Stimulated activated CD8-positive, alpha-beta memory T cell treated with anti-CD3 and anti-CD28 coated beads, Interleukin-2, amount 100 ng/mL, for 1 hour (primary cell): ENCODE measurements at regions not wholly inside any gene's neighbourhood (a gene's known extent, or its start where the extent isn't known, plus 50 kb on each side); places are given as distances from the start of the nearest gene placed in this dataset.

Experiments used
- DNase-seq, 2 donors: peaks; one replicate each; pipeline ENCODE4 v3.0.0-alpha.2; 2020; ENCODE audit warnings: low read depth in 2 of 2

GRCh38 chr10:4775808-4776207 lies 50.2 kb upstream of the AKR1E2 start:
- no peak for DNase-seq

GRCh38 chr10:4772202-4772570 lies 53.8 kb upstream of the AKR1E2 start:
- no peak for DNase-seq

DNA sequence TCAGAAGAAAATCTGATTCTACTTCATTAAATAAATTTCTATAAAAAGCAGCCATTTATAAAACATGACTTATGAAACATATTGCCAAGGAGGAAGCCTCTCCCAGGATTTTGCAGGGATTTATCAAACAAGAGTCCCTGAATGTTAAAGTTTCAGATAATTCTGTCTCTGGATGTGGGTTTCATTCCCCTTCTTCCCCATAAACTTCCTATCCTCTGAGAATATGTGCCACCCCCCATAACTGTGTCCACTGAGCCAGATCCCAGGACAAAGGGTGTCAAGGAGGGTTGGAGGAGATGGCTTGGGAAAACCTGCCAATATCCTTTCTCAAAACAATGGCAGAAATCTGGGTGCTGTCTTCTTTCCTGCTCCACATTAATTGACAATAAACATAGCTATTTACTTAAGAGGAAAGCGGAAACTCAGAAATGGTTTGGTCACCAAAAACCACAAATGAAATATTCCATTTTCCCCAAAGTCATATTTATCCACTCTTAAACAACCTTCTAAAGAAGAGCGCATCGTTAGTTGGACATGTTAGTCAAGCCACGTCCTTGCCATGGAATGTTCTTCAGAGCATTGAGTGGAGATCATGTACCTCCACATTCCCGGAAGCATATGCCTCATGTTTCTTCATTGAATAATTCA lies 54.3 kb upstream of the AKR1E2 start:
- DNase-seq = no peak

DNA sequence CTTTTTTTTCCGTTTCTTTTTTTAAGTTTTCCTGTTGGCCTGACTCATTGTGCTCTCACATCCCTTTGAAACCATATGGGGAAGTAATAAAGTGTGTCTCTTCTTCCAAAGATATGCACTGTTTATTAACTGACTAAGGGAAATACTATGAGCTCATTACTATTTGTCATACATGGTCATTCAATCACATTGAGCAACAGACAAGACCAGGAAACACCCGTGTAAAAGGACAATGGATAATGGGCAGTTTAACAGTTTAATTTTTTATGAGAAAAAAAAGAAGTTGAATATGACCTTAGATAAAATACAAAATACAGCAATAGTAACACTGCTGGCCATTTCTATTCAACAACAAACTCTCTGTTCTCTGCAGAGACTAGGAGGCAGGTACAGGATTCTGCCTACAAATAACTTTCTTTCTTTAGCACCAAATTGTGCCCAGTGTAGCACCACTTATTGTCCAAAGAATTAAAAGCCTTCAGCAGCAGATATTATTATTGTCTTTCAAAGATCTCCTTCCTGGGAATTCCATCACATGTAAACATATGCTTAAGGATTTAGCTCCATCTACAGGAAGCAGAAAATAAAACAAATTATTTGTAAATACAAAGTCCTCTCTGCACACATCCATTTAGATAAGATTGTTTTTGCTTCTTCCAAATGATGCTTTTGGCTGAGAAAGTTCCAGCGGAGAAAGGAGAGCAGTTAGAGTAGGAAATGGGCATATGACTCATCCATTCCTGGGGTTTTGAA lies 55.0 kb upstream of the AKR1E2 start:
- DNase-seq = no peak

- no peak for DNase-seq
These were observed 57.6 kb upstream of the AKR1E2 start for GRCh38 chr10:4768416-4768815.

DNA sequence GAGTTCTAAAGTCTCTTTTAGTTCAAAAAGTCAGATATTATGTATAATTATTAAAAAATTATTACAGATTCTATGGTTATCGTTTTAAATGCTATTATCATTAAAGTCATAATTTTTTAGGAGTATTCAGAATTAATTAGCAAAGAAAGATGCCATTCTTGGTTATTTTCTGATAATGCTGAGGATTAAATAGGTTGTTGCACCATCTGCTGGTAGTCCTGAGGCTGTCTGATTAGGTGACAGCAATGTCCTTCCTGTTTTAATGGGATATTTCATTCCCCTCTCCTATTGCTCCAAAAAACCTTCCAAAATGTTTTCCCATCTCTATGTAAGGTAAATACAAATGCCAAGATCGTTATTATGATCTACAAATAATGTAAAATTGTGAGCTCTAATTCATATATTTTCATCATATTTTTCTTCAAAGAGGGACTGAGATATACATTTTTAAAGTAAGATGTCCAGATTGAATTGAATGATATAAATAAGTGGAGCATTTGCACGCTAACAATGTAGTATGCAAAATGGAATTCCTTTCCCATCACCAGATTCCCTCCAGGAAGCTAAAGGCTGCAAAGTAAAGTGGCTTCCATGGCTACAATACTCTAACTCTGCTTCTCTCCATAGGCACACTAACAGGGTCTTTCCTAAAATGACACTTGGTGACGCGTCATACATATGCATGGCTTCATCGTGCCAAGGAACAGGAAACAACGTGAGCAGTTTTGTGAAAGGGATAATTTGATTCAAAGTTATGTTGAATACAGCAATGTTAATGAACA lies 58.8 kb upstream of the AKR1E2 start:
- DNase-seq = no peak

GRCh38 chr10:4766454-4766853 lies 59.6 kb upstream of the AKR1E2 start:
- DNase-seq = no peak

DNA sequence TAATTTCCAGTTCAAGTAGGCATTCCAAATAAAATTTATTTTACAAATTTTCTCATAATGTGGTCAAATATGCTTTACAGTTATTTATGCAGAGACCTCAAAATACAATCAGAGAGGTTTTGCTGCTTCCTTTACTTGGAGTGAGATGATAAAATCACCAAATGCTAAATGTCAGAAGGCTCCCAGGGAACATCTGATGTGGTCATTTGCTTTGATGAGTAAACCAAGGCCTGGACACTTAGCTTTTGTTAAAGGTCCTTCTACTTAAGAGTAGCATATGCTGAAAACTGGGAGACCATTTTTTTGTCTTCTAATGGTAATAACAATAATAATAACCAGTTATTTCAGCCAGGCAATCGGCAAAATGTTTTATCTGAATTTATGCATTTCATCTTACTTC lies 60.6 kb upstream of the AKR1E2 start:
- no peak for DNase-seq

GRCh38 chr10:4763960-4764428 lies 62.0 kb upstream of the AKR1E2 start:
- DNase-seq = no peak

GRCh38 chr10:4763513-4763912 lies 62.5 kb upstream of the AKR1E2 start:
- no peak for DNase-seq

GRCh38 chr10:4758256-4758655 lies 67.8 kb upstream of the AKR1E2 start:
- DNase-seq = no peak

DNA sequence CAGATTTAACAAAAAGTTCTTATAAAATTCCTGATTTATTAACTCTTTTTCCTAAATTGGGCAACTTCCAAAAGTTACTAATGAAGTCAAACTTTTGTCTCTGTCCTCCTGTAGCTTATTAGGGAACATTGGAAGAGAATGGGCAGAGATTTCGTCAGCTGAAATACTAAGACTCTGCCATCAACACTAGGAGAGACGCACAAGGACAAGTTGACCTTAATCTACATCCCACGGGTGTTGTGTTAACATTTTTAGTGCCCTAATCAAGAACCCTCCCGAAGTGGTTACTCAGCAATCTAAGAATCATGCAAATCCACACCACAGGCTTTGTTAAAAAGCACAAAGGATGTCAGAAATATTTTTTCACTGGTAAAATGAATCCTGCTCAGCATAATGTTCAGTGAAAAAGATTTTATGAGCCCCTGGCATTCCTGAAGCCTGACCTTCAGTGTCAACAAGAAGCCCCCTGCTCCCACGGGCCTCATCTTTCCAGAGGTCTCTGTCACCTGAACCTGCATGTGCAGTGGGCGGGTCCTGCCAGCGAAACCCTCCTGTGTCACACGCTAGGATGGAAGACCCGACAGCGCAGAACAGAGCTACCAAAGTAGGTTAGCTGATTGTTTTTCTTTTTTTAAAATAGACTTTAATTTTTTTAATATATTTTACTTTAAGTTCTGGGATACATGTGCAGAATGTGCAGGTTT lies 70.6 kb upstream of the AKR1E2 start:
- DNase-seq = no peak

GRCh38 chr10:4754143-4754542 lies 71.9 kb upstream of the AKR1E2 start:
- no peak for DNase-seq

DNA sequence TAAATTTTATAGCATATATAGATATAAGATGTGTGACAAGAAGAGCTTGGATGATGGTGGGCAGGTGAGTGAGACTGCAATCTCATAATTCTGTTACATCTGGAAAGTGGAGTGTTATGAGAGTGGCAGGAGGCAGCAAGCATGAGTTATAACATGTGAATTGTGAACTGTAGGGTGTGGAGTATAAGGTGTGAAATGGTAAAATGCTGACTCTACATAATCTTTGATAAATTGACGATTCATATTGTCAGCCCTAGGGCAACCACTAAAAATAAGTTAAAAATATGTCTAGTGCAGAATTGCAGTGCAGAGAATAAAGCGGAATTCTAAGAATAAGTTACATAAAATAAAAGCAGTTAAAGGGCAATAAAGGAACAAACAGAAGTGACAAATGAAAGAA lies 74.8 kb upstream of the AKR1E2 start:
- no peak for DNase-seq

GRCh38 chr10:4749271-4749574 lies 76.8 kb upstream of the AKR1E2 start:
- DNase-seq = no peak

- no peak for DNase-seq
These were observed 77.3 kb upstream of the AKR1E2 start for GRCh38 chr10:4748491-4749270.

GRCh38 chr10:4742217-4742616 lies 83.8 kb upstream of the AKR1E2 start:
- DNase-seq = no peak

- DNase-seq = no peak
These were observed 85.5 kb upstream of the AKR1E2 start for GRCh38 chr10:4740471-4740870.

- DNase-seq = no peak
These were observed 89.4 kb upstream of the AKR1E2 start for GRCh38 chr10:4736608-4737007.

DNA sequence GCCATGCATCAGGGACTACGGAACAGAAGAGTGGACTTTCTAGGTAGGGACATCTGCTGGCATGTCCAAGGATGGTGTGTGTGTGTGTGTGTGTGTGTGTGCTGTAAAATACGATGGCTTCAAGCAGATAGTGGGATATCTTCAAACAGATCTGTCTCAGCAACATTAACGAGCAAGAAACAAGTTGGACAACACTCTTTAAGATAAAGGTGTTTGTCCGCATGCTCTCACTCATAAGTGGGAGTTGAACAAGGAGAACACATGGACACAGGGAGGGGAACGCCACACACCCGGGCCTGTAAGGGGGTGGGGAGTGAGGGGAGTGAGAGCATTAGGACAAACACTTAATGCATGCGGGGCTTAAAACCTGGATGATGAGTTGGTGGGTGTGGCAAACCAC lies 89.8 kb upstream of the AKR1E2 start:
- DNase-seq = no peak

DNA sequence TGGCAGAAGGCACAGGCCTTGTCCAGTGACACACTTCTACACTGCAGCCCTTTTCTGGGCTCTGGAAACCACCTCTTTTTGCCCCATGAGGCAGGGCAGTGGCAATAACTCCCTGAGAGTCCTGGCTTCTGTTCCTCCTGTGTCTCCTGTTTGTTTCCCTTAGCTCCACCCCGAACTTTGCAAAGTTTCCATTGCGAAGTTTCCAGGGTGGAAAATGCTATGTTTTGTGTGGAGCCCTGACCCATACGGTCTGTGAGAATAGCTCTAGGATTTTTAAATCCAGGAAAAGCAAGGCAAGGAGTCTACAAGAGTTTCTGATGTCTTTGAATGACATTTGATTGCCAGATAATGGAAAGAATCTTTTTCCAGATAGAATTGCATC lies 92.2 kb upstream of the AKR1E2 start:
- DNase-seq = no peak
